Middle frontal gyrus (tissue), 1 donor: ENCODE measurements at regions not wholly inside any gene's neighbourhood (a gene's known extent, or its start where the extent isn't known, plus 50 kb on each side); places are given as distances from the start of the nearest gene placed in this dataset.
"Not testable (repeated sequence)": the region's sequence is repeated elsewhere in the genome, so short reads cannot be mapped to it uniquely, and the experiment has no call there.

Experiments
- DNase-seq: peaks from one replicate; pipeline ENCODE4 v3.0.0-alpha.2; 2015; ENCODE audit warnings: low spot score; ENCODE audit errors: extremely low spot score

GRCh38 chr11:91497847-91498246 is 726.8 kb upstream of the FAT3 start:
- DNase-seq: no peak

- no peak for DNase-seq
These were observed 728.8 kb upstream of the FAT3 start for GRCh38 chr11:91495837-91496236.

GRCh38 chr11:91489989-91490388 is 734.6 kb upstream of the FAT3 start:
- DNase-seq: no peak

- DNase-seq: not testable (repeated sequence)
These were observed 740.7 kb upstream of the FAT3 start for GRCh38 chr11:91483956-91484355.

- not testable (repeated sequence) for DNase-seq
These were observed 742.7 kb upstream of the FAT3 start for GRCh38 chr11:91481875-91482274.

GRCh38 chr11:91470656-91471055 is 754.0 kb upstream of the FAT3 start:
- DNase-seq: no peak

GRCh38 chr11:91459840-91460239 is 764.8 kb upstream of the FAT3 start:
- no peak for DNase-seq

GRCh38 chr11:91446267-91446666 is 778.4 kb upstream of the FAT3 start:
- no peak for DNase-seq

- no peak for DNase-seq
These were observed 788.8 kb upstream of the FAT3 start for GRCh38 chr11:91435694-91436395.

GRCh38 chr11:91433284-91434010 is 791.2 kb upstream of the FAT3 start:
- no peak for DNase-seq

- no peak for DNase-seq
These were observed 803.0 kb upstream of the FAT3 start for GRCh38 chr11:91421641-91422040.

GRCh38 chr11:91407842-91408241 is 816.8 kb upstream of the FAT3 start:
- DNase-seq: no peak

GRCh38 chr11:91406009-91406408 is 818.6 kb upstream of the FAT3 start:
- no peak for DNase-seq

GRCh38 chr11:91404344-91404743 is 820.3 kb upstream of the FAT3 start:
- DNase-seq: no peak

GRCh38 chr11:91397134-91397468 is 827.5 kb upstream of the FAT3 start:
- no peak for DNase-seq

GRCh38 chr11:91396236-91397133 is 828.1 kb upstream of the FAT3 start:
- DNase-seq: no peak

- no peak for DNase-seq
These were observed 829.7 kb upstream of the FAT3 start for GRCh38 chr11:91394727-91395414.

- DNase-seq: no peak
These were observed 830.4 kb upstream of the FAT3 start for GRCh38 chr11:91394073-91394726.

GRCh38 chr11:91382946-91383345 is 841.7 kb upstream of the FAT3 start:
- no peak for DNase-seq

- DNase-seq: no peak
These were observed 849.8 kb upstream of the FAT3 start for GRCh38 chr11:91374794-91375193.

- no peak for DNase-seq
These were observed 851.1 kb upstream of the FAT3 start for GRCh38 chr11:91373497-91373896.
